HCEC 1CT (cell line): ENCODE measurements at regions not wholly inside any gene's neighbourhood (a gene's known extent, or its start where the extent isn't known, plus 50 kb on each side); places are given as distances from the start of the nearest gene placed in this dataset.
"Not testable (repeated sequence)": the region's sequence is repeated elsewhere in the genome, so short reads cannot be mapped to it uniquely, and the experiment has no call there.

Experiments
- DNase-seq: peaks from one replicate; pipeline ENCODE4 v3.0.0-alpha.2; 2017

DNA sequence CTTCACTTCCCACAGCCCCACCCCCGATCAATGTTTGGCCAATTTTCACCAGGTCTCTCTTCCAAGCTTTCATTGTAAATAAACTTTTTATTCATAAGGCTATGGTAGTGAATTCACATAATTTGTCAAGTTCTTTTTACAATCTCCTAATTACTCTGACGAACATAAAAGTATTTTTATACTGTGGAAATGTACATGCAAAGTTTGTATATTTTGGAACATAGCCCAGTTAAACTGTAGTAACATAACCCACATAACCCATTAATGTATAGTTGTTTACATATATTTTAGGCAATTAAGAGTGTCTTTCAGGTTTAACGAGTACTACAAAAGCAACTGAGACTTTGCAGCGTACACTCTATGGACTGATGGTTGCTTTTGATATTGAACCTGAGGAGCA lies 228.3 kb upstream of the ERBB4 start:
- no peak for DNase-seq

GRCh38 chr2:212752730-212753351 lies 214.2 kb upstream of the ERBB4 start:
- no peak for DNase-seq

GRCh38 chr2:212745359-212745758 lies 206.8 kb upstream of the ERBB4 start:
- DNase-seq: no peak

GRCh38 chr2:212737392-212738172 lies 199.0 kb upstream of the ERBB4 start:
- peak; percentile 6 for DNase-seq

DNA sequence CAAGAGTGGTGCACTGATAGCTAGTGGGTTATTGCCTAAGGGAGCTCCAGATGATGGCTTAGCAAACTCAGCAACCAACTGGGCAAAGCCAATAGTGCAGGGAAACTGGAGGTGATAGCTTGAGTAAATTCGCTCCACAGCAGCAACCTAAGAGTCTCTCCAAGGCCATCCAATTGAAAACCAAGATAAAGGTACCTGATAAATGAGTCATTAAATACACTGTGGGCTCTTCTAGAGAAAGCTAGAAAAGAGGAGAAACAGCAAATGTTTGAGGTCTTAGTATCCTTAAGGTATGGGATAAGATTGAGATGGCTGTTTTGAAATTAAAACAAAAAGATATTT lies 197.8 kb upstream of the ERBB4 start:
- DNase-seq: no peak

DNA sequence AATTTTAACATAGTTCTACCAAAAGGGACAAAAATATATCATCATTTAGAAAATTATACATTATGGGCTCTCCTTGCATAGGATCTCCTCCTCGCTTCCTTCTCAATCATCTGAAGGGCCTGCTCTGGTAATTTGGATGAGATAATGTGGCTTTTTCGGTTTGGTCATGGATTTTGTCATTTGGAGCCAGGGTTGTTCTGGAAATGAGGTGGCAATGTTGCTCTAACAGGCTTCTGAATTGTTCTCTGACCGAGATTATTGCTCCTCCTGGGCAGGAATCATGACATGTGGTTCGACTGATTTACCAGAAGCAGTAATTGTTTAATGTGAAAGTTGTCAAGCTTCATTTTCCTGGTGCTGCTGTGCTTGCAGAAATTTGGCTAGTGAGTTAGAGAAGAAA lies 194.7 kb upstream of the ERBB4 start:
- DNase-seq: no peak

- no peak for DNase-seq
These were observed 194.3 kb upstream of the ERBB4 start for GRCh38 chr2:212732860-212733259.

DNA sequence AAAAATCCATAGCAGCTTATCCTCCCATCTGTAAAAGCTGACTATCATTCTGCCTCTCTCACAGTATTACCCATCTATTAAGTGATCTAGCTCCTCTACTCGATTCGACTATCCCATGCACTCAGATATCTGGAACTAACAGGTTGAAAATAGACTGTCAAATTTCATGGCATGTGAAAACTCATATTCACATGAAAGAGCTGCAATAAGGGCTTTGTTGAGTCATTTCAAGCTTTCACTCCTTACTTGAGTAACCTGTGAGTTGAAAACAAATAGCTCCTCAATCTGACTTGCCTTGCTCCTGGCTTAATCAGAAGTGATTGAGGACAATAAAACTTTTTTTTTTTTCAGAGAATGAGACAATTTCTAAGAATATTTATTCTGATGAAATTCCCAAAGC lies 192.4 kb upstream of the ERBB4 start:
- DNase-seq: no peak

DNA sequence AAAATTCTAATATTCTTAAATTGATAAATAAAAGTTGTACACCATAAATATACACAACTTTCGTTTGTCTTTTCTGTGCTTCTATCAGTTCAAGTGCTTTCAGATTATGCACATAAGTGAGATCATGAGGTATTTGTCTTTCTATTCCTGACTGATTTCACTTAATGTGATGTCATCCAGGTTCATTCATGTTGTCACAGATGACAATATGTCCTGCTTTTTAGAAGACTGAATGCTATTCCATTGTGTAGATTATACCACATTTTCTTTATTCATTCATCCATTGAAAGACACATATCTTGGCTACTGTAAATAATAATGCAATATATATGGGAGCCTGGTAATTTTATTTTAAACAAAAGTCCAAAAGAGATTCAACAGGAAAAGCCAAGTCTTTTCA lies 190.1 kb upstream of the ERBB4 start:
- no peak for DNase-seq

GRCh38 chr2:212727751-212728150 lies 189.1 kb upstream of the ERBB4 start:
- DNase-seq: no peak

DNA sequence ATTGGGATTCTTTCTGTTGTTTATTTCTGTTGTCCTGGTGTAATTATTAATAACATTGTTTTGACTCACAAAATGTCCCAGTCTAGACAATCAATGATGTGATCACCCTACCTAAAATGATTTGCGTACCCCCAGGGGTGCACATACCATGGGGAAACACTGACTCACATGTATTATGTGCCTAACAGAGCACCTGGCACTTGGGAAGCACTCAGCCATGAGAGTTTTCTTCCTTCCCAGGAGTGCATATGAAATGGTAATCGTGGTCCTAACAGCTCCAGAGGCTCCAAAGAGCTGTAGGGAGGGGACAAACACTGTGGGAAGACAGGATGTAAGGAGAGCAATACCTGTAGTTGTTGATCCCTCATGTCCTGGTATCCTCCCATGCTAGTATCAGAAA lies 187.8 kb upstream of the ERBB4 start:
- DNase-seq: no peak

DNA sequence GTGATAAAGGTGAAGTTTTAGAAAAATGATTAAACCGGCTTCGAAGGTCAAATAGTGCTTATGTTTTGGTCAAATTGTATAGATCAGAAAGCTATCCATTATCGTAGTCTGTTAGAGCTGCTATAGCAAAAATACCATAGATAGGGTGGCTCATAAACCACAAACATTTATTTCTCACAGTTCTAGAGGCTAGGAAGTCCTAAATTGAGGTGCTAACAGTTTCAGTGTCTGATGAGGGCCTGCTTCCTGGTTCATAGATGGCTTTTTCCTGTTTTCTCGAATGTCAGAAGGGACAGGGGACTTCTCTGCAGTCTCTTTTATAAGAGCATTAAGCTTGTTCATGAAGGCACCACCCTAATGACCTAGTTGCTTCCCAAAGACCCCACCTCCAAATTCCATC lies 186.6 kb upstream of the ERBB4 start:
- no peak for DNase-seq

- DNase-seq: peak; percentile 71
These were observed 184.6 kb upstream of the ERBB4 start for GRCh38 chr2:212723226-212723625.

GRCh38 chr2:212722046-212722445 lies 183.4 kb upstream of the ERBB4 start:
- DNase-seq: no peak

DNA sequence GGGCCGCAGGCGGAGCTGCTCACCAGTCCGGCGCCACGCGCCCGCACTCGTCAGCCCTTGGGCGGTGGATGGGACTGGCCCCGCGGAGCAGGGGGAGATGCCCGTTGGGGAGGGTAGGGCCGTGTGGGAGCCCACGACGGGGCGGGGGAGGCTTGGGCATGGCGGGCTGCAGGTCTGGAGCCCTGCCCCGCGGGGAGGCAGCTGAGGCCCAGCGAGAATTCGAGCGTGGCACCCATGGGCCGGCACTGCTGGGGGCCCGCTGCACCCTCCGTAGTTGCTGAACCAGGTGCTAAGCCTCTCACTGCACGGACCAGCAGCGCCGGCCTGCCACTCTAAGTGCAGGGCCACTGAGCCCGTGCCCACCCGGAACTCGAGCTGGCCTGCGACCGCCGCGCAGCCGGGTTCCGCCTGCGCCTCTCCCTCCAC lies 182.4 kb upstream of the ERBB4 start:
- no peak for DNase-seq

GRCh38 chr2:212715411-212715810 lies 176.8 kb upstream of the ERBB4 start:
- not testable (repeated sequence) for DNase-seq

DNA sequence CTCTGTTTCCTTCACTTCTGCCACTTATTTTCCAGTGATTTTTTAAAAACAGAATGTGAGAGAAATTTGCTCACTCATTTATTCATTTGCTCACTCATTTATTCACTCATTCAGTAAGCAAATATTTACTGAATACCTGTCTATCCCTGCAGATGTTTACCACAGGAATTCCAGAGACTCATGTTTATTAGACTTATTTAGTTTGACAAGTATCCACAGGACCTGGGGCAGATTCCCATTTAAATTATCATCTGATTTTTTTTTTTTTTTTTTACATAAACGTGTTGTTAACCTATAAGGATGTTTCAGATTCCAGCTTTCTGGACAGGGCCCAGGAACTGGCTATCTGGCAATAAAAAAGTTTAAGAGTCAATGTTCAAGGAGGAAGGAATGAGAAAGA lies 175.1 kb upstream of the ERBB4 start:
- DNase-seq: no peak

DNA sequence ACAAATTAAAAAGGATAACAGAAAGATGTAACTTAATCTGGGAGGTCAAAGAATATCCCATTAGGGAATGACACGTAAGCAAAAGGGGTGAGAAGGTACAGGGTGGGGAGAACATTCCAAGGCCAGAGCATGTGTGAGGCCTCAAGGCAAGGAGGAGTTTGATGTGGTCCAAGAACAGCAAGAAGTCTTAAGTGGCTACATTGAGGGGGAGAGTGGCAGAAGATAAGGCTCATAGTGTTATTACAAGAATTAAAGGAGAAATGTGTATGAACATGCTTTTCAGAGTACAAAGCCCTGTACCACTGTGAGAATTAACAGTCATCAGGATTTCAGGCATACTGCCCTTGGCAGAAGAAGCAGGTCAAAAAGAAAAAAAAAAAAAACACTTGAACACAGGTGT lies 174.4 kb upstream of the ERBB4 start:
- no peak for DNase-seq

DNA sequence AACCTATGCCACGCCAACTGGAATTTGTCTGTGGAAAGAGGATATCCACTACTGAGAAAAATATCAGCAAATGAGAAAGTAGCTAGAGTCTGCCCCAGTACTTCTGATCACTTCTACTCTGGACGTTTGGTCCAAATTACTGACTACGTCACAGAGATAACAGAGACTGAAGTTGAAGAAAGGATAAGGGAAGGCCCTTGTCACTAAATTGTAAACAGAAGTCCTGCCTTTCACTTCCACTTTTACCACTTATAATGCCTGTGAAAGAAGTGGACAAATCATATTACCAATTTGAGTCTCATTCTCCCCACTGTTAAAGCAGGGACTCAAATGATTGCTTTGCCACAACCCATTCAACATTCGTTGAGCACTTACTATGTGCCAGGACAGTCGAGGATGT lies 173.9 kb upstream of the ERBB4 start:
- DNase-seq: no peak

DNA sequence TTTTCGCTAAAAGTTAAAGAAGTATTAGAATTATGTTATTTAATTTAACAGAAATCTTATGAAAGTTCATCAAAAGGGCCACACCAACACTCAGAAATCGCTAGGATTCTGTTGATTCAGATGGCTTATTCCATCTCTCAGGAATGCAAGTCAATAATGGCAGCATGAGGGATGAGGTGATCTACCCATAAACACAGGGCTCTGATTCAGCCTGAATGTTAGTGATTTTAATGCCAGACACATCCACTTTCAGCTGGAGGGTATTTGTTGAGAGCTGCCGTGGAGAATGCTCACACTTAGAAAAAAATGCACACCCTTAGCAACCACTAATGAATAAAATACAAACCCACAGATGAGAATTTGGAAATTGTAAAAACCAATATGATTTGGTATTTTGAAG lies 173.3 kb upstream of the ERBB4 start:
- peak; percentile 84 for DNase-seq

DNA sequence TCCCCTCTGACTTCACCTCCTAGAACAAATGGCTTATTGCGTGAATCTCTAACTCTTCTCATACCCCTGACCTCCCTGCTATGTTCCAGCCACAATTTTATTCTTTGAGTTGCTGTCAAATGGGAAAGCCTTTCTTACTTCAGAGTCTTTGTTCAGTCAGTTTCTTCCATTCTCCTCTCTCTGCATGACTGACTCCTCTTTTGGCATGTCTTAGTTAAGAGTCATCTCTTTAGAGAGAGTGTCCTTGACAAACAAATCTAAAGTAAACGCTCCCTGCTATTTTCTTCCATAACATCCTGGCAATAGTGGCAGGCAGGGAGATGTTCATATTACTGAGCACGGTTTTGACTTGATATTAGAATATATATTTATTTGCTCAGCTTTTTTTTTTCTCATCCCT lies 170.7 kb upstream of the ERBB4 start:
- DNase-seq: no peak

DNA sequence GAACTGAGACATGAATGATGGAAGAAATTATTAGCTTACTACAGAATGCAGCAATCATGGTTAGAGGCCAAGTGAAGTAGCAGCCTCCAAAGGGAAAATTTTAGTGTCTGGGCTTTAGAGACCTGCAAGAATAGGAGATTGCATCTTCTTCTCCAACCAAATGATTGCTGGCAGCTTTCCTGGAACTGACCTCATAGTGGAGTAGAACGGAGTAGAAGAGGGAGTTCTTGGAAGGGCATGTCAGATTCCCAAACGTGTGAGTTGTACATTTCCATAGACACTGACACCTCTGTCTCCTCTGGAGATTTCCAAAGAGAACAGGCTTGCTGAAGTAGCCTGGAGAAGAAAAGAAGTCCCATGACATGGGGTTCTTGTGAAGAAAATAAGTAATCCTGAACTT lies 169.8 kb upstream of the ERBB4 start:
- DNase-seq: no peak

GRCh38 chr2:212695426-212695825 lies 156.8 kb upstream of the ERBB4 start:
- DNase-seq: no peak

DNA sequence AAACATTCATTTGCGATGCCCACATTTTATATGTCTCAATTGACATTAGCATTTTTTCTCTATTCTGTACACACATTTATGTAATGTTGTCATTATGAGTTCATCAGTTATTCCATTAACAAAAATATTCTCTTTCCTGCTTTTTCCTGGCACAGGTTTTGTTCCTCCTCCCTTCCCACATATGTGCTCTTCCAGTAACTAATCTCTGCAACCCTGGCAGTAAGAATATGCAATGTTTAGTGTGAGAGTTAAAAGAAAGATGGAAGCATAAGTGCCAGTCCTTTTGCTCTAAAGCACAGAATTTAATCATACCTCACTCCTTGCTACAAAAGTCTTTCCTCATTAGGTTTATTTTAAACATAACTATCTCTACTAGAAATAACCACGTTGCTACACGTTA lies 155.8 kb upstream of the ERBB4 start:
- no peak for DNase-seq

- no peak for DNase-seq
These were observed 153.9 kb upstream of the ERBB4 start for GRCh38 chr2:212692466-212692865.
